ENCODE measurements at regions not wholly inside any gene's neighbourhood (a gene's known extent, or its start where the extent isn't known, plus 50 kb on each side); places are given as distances from the start of the nearest gene placed in this dataset.

- in situ Hi-C loops (cut with MboI; ENCODE audit: low sequenced_read_pairs, unreplicated experiment) = no loop called here
- TF ChIP-seq CTCF (IDR thresholded peaks at IDR 0.05; ENCODE audit: borderline replicate concordance, control extremely low read depth, extremely low read depth, insufficient read depth, missing control alignments) = no peak
- no peak for DNase-seq (ENCODE audit: low spot score)
Measured at GRCh38 chr2:120659275-120659977, 76.2 kb upstream of the GLI2 start.

GRCh38 chr2:120660056-120660694 is 75.5 kb upstream of the GLI2 start:
- no peak for DNase-seq (ENCODE audit: low spot score)
- in situ Hi-C loops (cut with MboI; ENCODE audit: low sequenced_read_pairs, unreplicated experiment) = no loop called here
- TF ChIP-seq CTCF (IDR thresholded peaks at IDR 0.05; ENCODE audit: borderline replicate concordance, control extremely low read depth, extremely low read depth, insufficient read depth, missing control alignments) = no peak

DNA sequence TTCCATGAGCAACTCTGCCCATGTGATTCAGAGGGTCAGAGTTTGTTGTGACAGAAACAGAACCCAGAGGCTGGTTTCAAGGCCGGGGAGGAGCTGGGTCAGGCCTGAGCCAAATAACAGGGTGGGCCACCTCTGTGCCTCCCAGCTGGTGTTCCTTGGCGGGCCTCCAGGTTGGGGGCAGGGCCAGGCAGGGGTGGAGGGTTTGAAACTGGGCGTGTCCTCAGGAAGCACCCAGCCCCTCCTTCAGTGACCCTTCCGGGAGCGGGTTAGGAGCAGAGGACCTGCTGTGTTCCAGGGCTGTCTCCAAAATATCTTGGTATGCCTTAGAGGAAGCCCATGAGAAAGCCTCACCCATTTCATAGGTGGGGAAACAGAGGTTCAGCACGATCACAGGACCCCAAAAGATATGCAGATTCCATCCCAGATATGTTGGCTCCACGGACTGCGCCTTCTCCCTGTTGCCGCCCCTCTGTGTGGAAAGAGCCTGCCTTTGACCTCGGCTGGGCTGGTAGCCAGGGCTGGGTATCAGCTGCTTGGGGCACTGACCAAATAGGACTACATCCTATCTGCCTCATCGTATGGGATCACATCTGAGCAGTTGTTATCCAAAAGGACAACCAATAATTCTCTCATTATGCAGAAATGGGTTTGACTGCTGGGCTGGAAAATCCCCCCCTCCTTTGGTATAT is 74.8 kb upstream of the GLI2 start:
- DNase-seq (ENCODE audit: low spot score) = no peak
- no peak for TF ChIP-seq CTCF (IDR thresholded peaks at IDR 0.05; ENCODE audit: borderline replicate concordance, control extremely low read depth, extremely low read depth, insufficient read depth, missing control alignments)
- in situ Hi-C loops (cut with MboI; ENCODE audit: low sequenced_read_pairs, unreplicated experiment) = no loop called here

GRCh38 chr2:120661551-120661950 is 74.1 kb upstream of the GLI2 start:
- no peak for DNase-seq (ENCODE audit: low spot score)
- TF ChIP-seq CTCF (IDR thresholded peaks at IDR 0.05; ENCODE audit: borderline replicate concordance, control extremely low read depth, extremely low read depth, insufficient read depth, missing control alignments) = no peak
- in situ Hi-C loops (cut with MboI; ENCODE audit: low sequenced_read_pairs, unreplicated experiment) = no loop called here

DNA sequence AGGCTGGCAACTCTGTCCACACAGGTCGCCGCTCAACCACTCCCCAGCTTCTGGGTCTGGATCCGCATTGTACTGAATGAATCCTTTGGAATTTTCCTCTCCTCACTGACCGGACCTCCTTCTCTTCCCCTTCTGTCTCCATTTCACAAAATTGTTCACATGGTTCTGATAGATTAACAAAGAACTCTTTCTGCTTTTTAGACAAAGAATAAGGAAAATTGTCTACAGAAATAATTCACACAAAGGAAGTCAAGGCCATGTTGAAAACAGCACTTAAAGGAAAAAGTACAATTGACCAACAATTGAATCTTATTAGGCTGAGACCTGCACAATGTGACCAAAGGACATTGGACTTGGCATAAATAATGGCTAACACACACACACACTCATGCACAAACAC is 73.6 kb upstream of the GLI2 start:
- no peak for DNase-seq (ENCODE audit: low spot score)
- no peak for TF ChIP-seq CTCF (IDR thresholded peaks at IDR 0.05; ENCODE audit: borderline replicate concordance, control extremely low read depth, extremely low read depth, insufficient read depth, missing control alignments)
- in situ Hi-C loops (cut with MboI; ENCODE audit: low sequenced_read_pairs, unreplicated experiment) = no loop called here

- DNase-seq (ENCODE audit: low spot score) = no peak
- in situ Hi-C loops (cut with MboI; ENCODE audit: low sequenced_read_pairs, unreplicated experiment) = no loop called here
Measured at GRCh38 chr2:120662746-120663145, 72.9 kb upstream of the GLI2 start.

More at GRCh38 chr2:120662746-120663145, 72.9 kb upstream of the GLI2 start:
- no peak for TF ChIP-seq CTCF (IDR thresholded peaks at IDR 0.05; ENCODE audit: borderline replicate concordance, control extremely low read depth, extremely low read depth, insufficient read depth, missing control alignments)
